Stomach smooth muscle (tissue), 2 donors: ENCODE measurements at regions not wholly inside any gene's neighbourhood (a gene's known extent, or its start where the extent isn't known, plus 50 kb on each side); places are given as distances from the start of the nearest gene placed in this dataset.

Source experiments
- H3K27ac ChIP-seq: one replicate; pipeline ENCODE4 v1.7.0; 2013; ENCODE audit warnings: mild to moderate bottlenecking, low read length, inconsistent platforms
- H3K27me3 ChIP-seq, 2 donors: one replicate each; pipeline ENCODE4 v1.7.0; 2013; ENCODE audit warnings: low read length in 2 of 2; ENCODE audit not compliant: insufficient read depth in 2 of 2, control insufficient read depth in 1 of 2
- H3K36me3 ChIP-seq, 2 donors: one replicate each; pipeline ENCODE4 v1.7.0; 2013; ENCODE audit warnings: low read length in 2 of 2; ENCODE audit not compliant: control insufficient read depth in 2 of 2, insufficient read depth in 2 of 2
- H3K4me1 ChIP-seq: one replicate; pipeline ENCODE4 v1.7.0; 2013; ENCODE audit warnings: low read length; ENCODE audit not compliant: control insufficient read depth, insufficient read depth
- H3K4me3 ChIP-seq, 2 donors: one replicate each; pipeline ENCODE4 v1.7.0; 2013; ENCODE audit warnings: low read length in 2 of 2
- H3K9ac ChIP-seq, 2 donors: one replicate each; pipeline ENCODE4 v1.7.0; 2013; ENCODE audit warnings: low read length in 2 of 2, mild to moderate bottlenecking in 1 of 2
- H3K9me3 ChIP-seq, 2 donors: one replicate each; pipeline ENCODE4 v1.7.0; 2013; ENCODE audit warnings: low read length in 2 of 2; ENCODE audit not compliant: control insufficient read depth in 2 of 2
- donor health status: healthy.
- donor health status: Pancreatic carcinoma.

DNA sequence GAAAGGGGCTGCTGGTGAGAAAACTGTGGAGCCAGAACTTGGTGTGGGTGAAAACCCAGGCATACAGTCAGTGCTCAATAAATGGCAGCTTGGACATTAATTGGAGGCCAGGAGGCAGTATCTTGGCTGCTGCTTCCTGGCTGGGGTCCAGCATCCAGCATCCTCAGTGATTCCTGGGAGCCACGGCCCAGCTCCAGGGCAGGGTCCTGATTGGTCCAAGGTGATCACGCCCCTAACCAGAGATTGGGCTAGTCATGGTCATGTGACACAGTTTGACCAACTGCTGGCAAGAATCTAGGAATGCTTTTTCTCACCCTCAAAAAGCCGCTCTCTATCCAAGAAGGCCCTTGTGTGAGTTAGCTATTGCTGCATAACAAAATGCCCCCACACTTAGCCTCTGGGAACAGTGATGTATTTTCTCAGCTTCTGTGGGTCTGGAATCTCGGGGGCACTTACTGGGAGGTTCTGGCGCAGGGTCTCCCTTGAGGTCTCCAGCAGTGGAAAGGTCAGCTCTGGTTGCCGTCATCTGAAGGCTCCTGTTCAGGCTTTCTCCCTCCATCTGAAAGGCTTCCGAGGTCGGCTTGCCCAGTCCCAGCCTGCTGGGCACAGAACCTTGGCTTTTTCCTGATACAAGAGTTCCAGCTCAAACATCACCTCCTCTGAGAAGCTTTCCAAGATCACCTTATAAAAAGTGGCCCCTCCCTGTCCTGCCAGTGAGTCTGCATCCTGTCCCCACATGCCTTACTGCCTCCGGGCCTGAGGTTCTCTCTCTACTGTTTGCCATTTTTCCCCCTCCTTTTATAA, 119.2 kb upstream of the NCOR2 start:
- peaks cover 44% of the 10 kb centered on the region for H3K4me1 ChIP-seq
- no peak overlapping the region for H3K4me3 ChIP-seq
- H3K9me3 ChIP-seq: no peaks in the 10 kb centered on the region
- no peaks in the 10 kb centered on the region for H3K36me3 ChIP-seq
- H3K9ac ChIP-seq: no peak overlapping the region
- H3K27me3 ChIP-seq: no peaks in the 10 kb centered on the region
- no peak overlapping the region for H3K27ac ChIP-seq

DNA sequence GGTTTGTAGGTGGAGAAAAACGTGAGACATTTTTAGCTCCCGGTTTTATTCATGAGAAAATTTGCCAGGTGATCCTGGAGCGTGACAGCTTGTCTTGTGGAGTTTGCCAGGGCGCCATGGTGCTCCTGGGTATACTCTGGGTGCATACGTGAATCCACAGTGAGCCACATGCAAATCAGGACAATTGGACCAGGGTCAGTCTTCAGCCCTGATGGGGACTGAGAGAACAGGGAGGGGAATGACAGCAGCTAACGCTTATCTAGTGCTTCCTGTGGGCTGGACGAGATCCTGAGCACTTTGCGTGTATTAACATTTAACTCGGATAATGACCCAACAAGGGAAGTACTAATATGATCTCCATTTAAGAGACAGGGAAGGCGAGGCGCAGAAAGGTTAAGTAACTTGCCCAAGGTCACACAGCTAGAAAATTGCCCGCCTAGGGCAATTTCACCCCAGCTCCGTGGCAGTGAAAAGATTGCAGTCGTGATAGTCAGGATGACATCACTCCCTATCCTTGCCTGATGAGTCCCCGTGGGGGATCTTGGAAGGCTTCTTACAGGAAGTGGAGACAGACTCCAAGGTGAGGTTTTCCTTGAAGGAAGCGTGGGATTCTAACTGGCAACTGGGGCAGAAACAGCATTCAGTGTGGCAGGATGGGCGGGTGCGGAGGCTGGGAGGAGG, 118.4 kb upstream of the NCOR2 start:
- H3K9me3 ChIP-seq: no peaks in the 10 kb centered on the region
- no peaks in the 10 kb centered on the region for H3K27me3 ChIP-seq
- H3K27ac ChIP-seq: peak overlapping the region; percentile 79
- peak overlapping the region; percentile 19 to 73 for H3K9ac ChIP-seq
- H3K4me3 ChIP-seq: peak overlapping the region; percentile 67 to 74
- H3K36me3 ChIP-seq: no peaks in the 10 kb centered on the region
- H3K4me1 ChIP-seq: peaks cover 46% of the 10 kb centered on the region

DNA sequence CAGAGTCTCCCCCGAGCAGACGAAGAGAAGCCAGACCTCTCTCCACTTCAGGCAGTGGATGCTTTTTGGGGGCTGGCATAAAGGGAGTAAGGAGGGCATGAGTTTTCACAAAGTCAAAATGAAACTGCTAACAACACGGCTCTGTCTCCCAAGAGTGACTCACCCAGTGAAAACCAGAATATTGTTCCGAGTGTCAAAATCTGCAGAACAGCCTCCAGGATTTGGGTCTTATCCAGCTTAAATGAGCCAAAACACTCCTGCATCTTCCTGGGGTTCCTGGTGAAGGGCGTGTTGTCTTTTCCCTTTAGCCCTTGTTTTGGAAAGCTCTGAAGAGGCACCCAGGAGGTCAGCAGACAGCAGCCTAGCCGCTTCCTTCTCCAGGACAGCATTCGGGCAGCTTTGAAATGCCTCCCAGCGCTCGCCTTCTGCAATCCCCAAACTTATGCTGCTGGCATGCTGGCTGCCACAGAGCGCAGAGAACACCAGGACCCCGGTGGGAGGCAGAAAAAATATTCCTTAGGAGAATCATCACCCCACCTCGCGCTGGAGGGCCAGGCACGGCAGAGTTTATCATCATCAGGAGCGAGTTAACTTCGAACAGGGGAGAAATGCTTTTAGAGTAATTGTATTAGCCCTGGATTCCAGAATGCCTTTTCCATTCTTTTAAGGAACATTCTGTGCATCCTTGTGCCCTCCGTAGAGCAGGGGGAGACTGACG, 117.7 kb upstream of the NCOR2 start:
- peak overlapping the region; percentile 67 to 74 for H3K4me3 ChIP-seq
- H3K9ac ChIP-seq: peak overlapping the region; percentile 19 to 73
- H3K36me3 ChIP-seq: no peaks in the 10 kb centered on the region
- peak overlapping the region; percentile 79 for H3K27ac ChIP-seq
- peaks cover 46% of the 10 kb centered on the region for H3K4me1 ChIP-seq
- no peaks in the 10 kb centered on the region for H3K27me3 ChIP-seq
- no peaks in the 10 kb centered on the region for H3K9me3 ChIP-seq

- Histone ChIP-seq H3K27me3 (no peaks in the 10 kb centered on the region), H3K27ac (peak overlapping the region; percentile 79), H3K4me1 (peaks cover 53% of the 10 kb centered on the region), H3K9me3 (no peaks in the 10 kb centered on the region), H3K36me3 (no peaks in the 10 kb centered on the region), H3K9ac (peak overlapping the region; percentile 19 to 73), H3K4me3 (peak overlapping the region; percentile 67 to 74)
Observed at GRCh38 chr12:124684496-124684895, 117.1 kb upstream of the NCOR2 start.

- Histone ChIP-seq H3K4me3 (no peak overlapping the region), H3K36me3 (no peaks in the 10 kb centered on the region), H3K27ac (no peak overlapping the region), H3K27me3 (no peaks in the 10 kb centered on the region), H3K9ac (no peak overlapping the region), H3K4me1 (peaks cover 57% of the 10 kb centered on the region), H3K9me3 (no peaks in the 10 kb centered on the region)
Observed at GRCh38 chr12:124683152-124684124, 116.0 kb upstream of the NCOR2 start.

DNA sequence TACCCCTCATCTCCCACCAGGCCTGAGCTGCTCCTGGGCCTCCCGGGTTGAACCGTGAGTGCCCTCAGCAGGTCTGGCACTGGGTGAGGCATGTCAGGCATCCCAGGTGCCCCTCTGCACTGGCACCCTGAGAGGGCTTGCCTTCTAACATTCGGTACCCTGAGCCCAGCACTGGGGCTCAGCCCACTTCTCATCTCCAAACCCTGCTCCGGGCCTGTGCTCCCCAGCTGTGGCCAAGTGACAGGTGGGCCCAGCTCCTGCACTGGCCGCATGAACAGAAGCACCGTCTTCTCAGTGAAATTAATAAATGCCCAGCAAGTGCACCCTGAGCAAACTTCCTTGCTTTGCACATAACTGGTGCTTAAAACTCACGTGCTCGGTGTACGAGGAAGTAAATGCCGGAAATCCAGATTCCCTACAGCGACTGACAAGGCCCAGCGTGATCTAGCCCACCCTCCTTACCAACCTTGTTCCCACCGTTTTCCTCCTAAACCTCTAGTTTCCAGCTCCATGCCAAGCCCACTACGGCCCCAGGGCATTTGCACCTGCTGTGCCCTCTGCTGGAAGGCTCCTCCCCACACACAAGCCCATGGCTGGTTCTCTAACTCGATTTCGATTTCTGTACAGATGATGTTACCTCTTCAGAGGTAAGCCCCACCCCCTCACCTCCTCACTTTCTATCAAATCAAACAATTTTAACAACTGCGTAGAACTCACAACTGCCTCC, 115.2 kb upstream of the NCOR2 start:
- Histone ChIP-seq H3K27me3 (no peaks in the 10 kb centered on the region), H3K9ac (no peak overlapping the region), H3K4me1 (peaks cover 51% of the 10 kb centered on the region), H3K27ac (no peak overlapping the region), H3K36me3 (no peaks in the 10 kb centered on the region), H3K9me3 (no peaks in the 10 kb centered on the region), H3K4me3 (no peak overlapping the region)

- Histone ChIP-seq H3K4me3 (no peak overlapping the region), H3K36me3 (no peaks in the 10 kb centered on the region), H3K27ac (no peak overlapping the region), H3K9ac (no peak overlapping the region), H3K9me3 (no peaks in the 10 kb centered on the region), H3K27me3 (no peaks in the 10 kb centered on the region), H3K4me1 (peaks cover 54% of the 10 kb centered on the region)
Observed at GRCh38 chr12:124681779-124682391, 114.5 kb upstream of the NCOR2 start.

- Histone ChIP-seq H3K4me1 (peaks cover 58% of the 10 kb centered on the region), H3K27ac (no peak overlapping the region), H3K4me3 (no peak overlapping the region), H3K9me3 (no peaks in the 10 kb centered on the region), H3K9ac (no peak overlapping the region), H3K36me3 (no peaks in the 10 kb centered on the region), H3K27me3 (no peaks in the 10 kb centered on the region)
Observed at GRCh38 chr12:124680863-124681778, 113.7 kb upstream of the NCOR2 start.
